ENCODE measurements at regions not wholly inside any gene's neighbourhood (a gene's known extent, or its start where the extent isn't known, plus 50 kb on each side); places are given as distances from the start of the nearest gene placed in this dataset.

GRCh38 chr5:106699198-106699597, 971.5 kb downstream of the EFNA5 start:
- TF ChIP-seq CTCF (IDR thresholded peaks at IDR 0.05; ENCODE audit: extremely low read depth in 1 of 2, insufficient read depth in 1 of 2, low read depth in 1 of 2, low read length in 2 of 2) (no peak), POLR2A (IDR thresholded peaks at IDR 0.05; ENCODE audit: low read depth, low read length) (no peak), EZH2 (IDR thresholded peaks at IDR 0.05; ENCODE audit: borderline replicate concordance, low read depth, low read length, severe bottlenecking) (no peak), MYC (IDR thresholded peaks at IDR 0.05; ENCODE audit: low read depth, low read length) (no peak)

All from endothelial cell of umbilical vein (primary cell).